ENCODE measurements at regions not wholly inside any gene's neighbourhood (a gene's known extent, or its start where the extent isn't known, plus 50 kb on each side); places are given as distances from the start of the nearest gene placed in this dataset.

DNA sequence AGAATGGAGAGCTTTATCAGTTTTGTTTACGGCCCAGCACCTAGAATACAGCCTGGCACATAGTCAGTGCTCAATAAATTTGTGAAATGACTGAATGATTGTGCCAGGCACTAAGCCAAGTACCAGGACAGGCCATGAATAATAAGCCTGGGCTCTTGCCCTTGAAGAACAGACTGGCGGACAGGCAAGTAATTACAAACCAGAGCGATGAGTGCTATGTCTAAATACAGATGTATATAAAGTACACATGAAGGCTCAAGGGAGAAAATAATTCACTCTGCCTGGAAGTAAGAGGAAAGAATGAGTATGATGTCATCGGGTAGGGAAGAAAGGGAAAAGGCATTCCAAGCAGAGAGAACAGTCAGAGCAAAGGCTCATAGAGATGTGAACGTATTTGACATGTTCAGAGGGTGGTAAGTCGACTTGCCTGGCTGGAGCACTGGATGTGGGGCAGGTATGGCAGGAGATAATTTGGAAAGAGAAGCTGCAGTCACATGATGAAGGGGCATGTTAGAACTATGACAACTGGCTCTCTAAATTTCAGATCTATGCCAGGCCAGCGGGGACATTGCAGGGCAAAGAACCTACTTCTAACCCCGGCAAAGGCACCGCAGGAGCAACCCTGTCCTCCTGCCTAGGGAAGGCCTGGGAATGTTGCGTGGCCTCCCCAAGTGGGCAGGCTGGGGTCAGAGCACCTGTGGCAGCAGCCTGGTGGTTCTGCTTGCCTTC is 94.9 kb upstream of the EPCAM start:
- peak overlapping the region; percentile 23; the same call in 1 of the 2 replicates for H3K9ac ChIP-seq (ENCODE audit: low read depth, low read length)
- H3K79me1 ChIP-seq (ENCODE audit: low read depth in 1 of 2, low read length in 2 of 2): peaks cover 17 to 48% of the 10 kb centered on the region in 2 experiments
- peak overlapping the region; percentile 74 for H2AFZ ChIP-seq (replicated peaks; ENCODE audit: low read length, poor library complexity)
- ChIA-PET CTCF (interaction anchor here (0.6 to 1.5 kb wide), 4 partner anchors 8 to 124 kb away, joined by 4 to 5 read pairs (median 4); no protein-coding TSS in a partner anchor), POLR2A (ENCODE audit: unreplicated experiment) (no interaction called here)
- peak overlapping the region; percentile 44 for H3K4me2 ChIP-seq (ENCODE audit: low read depth, low read length)
- peak overlapping the region; percentile 25; the same call in 1 of the 2 replicates for H3K23ac ChIP-seq (ENCODE audit: low read depth, low read length)
- no peaks in the 10 kb centered on the region for H3K36me3 ChIP-seq (ENCODE audit: control insufficient read depth, insufficient read depth, low read length)
- H4K91ac ChIP-seq (ENCODE audit: insufficient read depth, low read depth, low read length): peak overlapping the region; percentile 90
- H2BK5ac ChIP-seq (ENCODE audit: low read depth, low read length, poor library complexity, severe bottlenecking): peak overlapping the region; percentile 78
- peak overlapping the region; percentile 29; the same call in 2 of the 3 replicates for H2BK15ac ChIP-seq (ENCODE audit: low read depth, low read length)
- no peaks in the 10 kb centered on the region for H4K20me1 ChIP-seq (ENCODE audit: insufficient read depth, low read length)
- in situ Hi-C loops (cut with MboI; ENCODE audit: low sequenced_read_pairs) (no loop called here), dilution Hi-C loops (cut with HindIII; ENCODE audit: low sequenced_read_pairs, unreplicated experiment) (no loop called here), intact Hi-C loops (cut with micrococcal nuclease) (no loop called here)
- H2BK20ac ChIP-seq (ENCODE audit: low read depth, low read length): peak overlapping the region; percentile 90
- peak overlapping the region; percentile 8 to 63; a peak in 3 of 4 replicates for H4K8ac ChIP-seq (ENCODE audit: low read depth in 2 of 2, low read length in 2 of 2)
- peak overlapping the region; percentile 33; the same call in 1 of the 2 replicates for H3K56ac ChIP-seq (ENCODE audit: extremely low read depth, insufficient read depth, low read length)
- H3K4me1 ChIP-seq (ENCODE audit: control insufficient read depth, insufficient read depth, low read length): peaks cover 16% of the 10 kb centered on the region
- H3K18ac ChIP-seq (ENCODE audit: low read depth, low read length): peak overlapping the region; percentile 72
- H3K9me3 ChIP-seq (ENCODE audit: control insufficient read depth, insufficient read depth, low read length): no peaks in the 10 kb centered on the region
- H3K27me3 ChIP-seq (ENCODE audit: control insufficient read depth, insufficient read depth, low read length): no peaks in the 10 kb centered on the region
- peak overlapping the region; percentile 74 for H2AK9ac ChIP-seq (replicated peaks; ENCODE audit: low read depth, low read length, poor library complexity)
- H3K9me1 ChIP-seq (ENCODE audit: insufficient read depth, low read length): peaks cover 18% of the 10 kb centered on the region
- DNase-seq (peak; percentile 94), ATAC-seq (ENCODE audit: low read depth) (peak; percentile 65)
- H3K4me3 ChIP-seq (ENCODE audit: insufficient read depth, low read depth, low read length): no peak overlapping the region
- H2BK120ac ChIP-seq (ENCODE audit: low read depth, low read length): peak overlapping the region; percentile 89
- H2AK5ac ChIP-seq (ENCODE audit: low read depth, low read length): peak overlapping the region; percentile 79
- H3K27ac ChIP-seq (ENCODE audit: insufficient read depth, low read length): peak overlapping the region; percentile 72
- no TSS peak for BruUV-seq (replicated peaks)
- peak overlapping the region; percentile 51 for H4K5ac ChIP-seq (ENCODE audit: low read depth, low read length)
- peak overlapping the region; percentile 88 for H3K4ac ChIP-seq (ENCODE audit: low read depth, low read length)
- WGBS, 2 experiments (ENCODE audit: extremely low coverage in 2 of 2, insufficient read length in 1 of 2): 52% methylated on average over 7 of the region's 10 CpGs; no CpG with 5 or more reads in 1 of the 2 experiments
- peak overlapping the region; percentile 72 for H3K14ac ChIP-seq (replicated peaks; ENCODE audit: low read depth, low read length)
- TF ChIP-seq RFX5 (IDR thresholded peaks at IDR 0.05; ENCODE audit: low read depth, low read length) (no peak), FOS (IDR thresholded peaks at IDR 0.05; ENCODE audit: low read depth, low read length) (no peak), NFE2L2 (IDR thresholded peaks at IDR 0.05; ENCODE audit: low read depth, low read length) (no peak), CEBPB (IDR thresholded peaks at IDR 0.05; ENCODE audit: low read depth, low read length) (peak; percentile 37; the same call in 1 of the 2 replicates), SMC3 (IDR thresholded peaks at IDR 0.05; ENCODE audit: low read depth, low read length) (peak; percentile 34; the same call in 1 of the 2 replicates), RAD21 (IDR thresholded peaks at IDR 0.05; ENCODE audit: low read length) (0 out of 2 replicates have a peak, but pooled peaks have one; percentile 20), CHD1 (IDR thresholded peaks at IDR 0.05; ENCODE audit: low read depth, low read length) (no peak), BHLHE40 (IDR thresholded peaks at IDR 0.05; ENCODE audit: low read depth, low read length) (no peak), POLR2A (IDR thresholded peaks at IDR 0.05; ENCODE audit: low read depth, low read length) (no peak), MXI1 (IDR thresholded peaks at IDR 0.05; ENCODE audit: borderline replicate concordance, low read depth, low read length) (no peak), MAZ (IDR thresholded peaks at IDR 0.05; ENCODE audit: borderline replicate concordance, low read depth, low read length) (no peak), MAFK (IDR thresholded peaks at IDR 0.05; ENCODE audit: low read depth, low read length) (no peak), RCOR1 (IDR thresholded peaks at IDR 0.05; ENCODE audit: insufficient replicate concordance, low read length) (no peak)
- TF ChIP-seq, protein P1, sequence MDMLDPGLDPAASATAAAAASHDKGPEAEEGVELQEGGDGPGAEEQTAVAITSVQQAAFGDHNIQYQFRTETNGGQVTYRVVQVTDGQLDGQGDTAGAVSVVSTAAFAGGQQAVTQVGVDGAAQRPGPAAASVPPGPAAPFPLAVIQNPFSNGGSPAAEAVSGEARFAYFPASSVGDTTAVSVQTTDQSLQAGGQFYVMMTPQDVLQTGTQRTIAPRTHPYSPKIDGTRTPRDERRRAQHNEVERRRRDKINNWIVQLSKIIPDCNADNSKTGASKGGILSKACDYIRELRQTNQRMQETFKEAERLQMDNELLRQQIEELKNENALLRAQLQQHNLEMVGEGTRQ (IDR thresholded peaks at IDR 0.05; ENCODE audit: low read depth, low read length): no peak
- TF ChIP-seq, protein P2, sequence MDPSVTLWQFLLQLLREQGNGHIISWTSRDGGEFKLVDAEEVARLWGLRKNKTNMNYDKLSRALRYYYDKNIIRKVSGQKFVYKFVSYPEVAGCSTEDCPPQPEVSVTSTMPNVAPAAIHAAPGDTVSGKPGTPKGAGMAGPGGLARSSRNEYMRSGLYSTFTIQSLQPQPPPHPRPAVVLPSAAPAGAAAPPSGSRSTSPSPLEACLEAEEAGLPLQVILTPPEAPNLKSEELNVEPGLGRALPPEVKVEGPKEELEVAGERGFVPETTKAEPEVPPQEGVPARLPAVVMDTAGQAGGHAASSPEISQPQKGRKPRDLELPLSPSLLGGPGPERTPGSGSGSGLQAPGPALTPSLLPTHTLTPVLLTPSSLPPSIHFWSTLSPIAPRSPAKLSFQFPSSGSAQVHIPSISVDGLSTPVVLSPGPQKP (IDR thresholded peaks at IDR 0.05; ENCODE audit: borderline replicate concordance, low read depth, low read length): no peak

Measured in IMR-90 (cell line).